HG02678 (cell line): ENCODE measurements at regions not wholly inside any gene's neighbourhood (a gene's known extent, or its start where the extent isn't known, plus 50 kb on each side); places are given as distances from the start of the nearest gene placed in this dataset.
"Not testable (repeated sequence)": the region's sequence is repeated elsewhere in the genome, so short reads cannot be mapped to it uniquely, and the experiment has no call there.

Experiments
- ATAC-seq: cut with Tn5 transposase; IDR thresholded peaks from one replicate; pipeline ENCODE4 v1.9.1; 2021; ENCODE audit warnings: mild to moderate bottlenecking, moderate library complexity; ENCODE audit not compliant: unreplicated experiment

GRCh38 chr6:105884426-105884825, 201.7 kb upstream of the PRDM1 start:
- no peak for ATAC-seq

- ATAC-seq = no peak
Measured at GRCh38 chr6:105884011-105884410, 202.1 kb upstream of the PRDM1 start.

DNA sequence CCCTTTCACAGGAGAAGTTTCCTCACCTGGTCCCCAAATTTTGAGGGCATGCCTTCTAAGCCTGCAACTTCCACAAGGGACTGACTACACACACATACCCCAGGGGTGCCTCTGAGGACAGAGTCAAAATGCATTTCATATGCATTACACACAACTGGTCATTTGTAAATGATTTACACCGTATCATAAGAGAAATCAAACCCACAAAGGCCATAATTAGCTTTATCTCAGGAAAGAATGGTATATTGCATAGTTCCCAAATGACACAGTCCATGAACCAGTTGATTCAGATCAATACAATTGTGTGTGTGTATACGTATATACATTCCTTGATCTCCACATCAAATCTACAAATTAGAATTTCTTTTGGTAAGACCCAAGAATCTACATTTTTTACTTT, 203.3 kb upstream of the PRDM1 start:
- ATAC-seq = no peak

DNA sequence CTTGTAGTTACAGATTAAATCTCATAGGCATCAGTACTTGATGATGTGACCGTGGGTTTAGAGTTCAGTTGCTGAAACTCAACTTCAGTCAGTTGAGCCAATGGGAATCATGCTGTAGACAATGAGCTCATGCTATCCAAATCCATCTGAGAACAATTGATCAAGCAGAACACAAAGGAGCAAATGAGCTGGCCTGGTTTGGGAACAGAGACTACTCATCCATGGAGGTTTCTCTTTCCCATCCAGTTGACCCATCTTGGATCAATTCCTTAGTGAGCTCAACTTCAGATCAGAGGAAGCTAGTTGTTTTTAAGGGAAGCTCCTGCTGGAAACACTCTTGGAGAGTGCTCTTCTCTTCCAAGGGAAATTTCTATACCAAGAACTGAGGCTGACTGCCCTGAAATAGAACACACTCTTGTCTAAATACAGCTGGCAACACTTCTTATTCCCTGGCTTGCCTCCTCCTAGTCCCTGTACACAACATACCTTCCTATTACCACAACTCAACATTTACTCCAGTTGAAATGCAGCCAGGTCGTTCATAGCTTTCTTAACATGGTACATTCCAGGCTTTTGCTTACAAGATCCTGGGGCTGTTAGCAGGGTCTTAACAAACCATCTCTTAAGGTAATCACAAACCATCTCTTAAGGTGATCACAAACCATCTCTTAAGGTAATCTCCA, 203.9 kb upstream of the PRDM1 start:
- ATAC-seq = no peak

- ATAC-seq = no peak
Measured at GRCh38 chr6:105881608-105882007, 204.5 kb upstream of the PRDM1 start.

GRCh38 chr6:105880030-105880492, 206.1 kb upstream of the PRDM1 start:
- peak; percentile 52 for ATAC-seq

DNA sequence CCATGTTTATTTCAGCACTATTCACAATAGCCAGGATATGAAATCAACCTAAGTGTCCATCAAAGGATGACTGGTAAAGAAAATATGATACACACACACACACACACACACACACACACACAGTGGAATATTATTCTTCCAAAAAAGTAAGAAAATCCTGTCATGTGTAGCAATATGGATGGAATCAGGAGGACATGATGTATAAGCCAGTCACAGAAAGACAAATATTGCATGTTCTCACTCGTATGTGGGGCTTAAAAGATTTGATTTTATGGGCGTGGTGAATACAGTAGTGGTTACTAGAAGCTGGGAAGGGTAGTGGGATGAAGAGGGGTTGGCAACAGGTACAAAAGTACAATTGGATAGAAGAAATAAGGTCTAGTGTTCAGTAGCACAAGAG, 207.0 kb upstream of the PRDM1 start:
- ATAC-seq = no peak

DNA sequence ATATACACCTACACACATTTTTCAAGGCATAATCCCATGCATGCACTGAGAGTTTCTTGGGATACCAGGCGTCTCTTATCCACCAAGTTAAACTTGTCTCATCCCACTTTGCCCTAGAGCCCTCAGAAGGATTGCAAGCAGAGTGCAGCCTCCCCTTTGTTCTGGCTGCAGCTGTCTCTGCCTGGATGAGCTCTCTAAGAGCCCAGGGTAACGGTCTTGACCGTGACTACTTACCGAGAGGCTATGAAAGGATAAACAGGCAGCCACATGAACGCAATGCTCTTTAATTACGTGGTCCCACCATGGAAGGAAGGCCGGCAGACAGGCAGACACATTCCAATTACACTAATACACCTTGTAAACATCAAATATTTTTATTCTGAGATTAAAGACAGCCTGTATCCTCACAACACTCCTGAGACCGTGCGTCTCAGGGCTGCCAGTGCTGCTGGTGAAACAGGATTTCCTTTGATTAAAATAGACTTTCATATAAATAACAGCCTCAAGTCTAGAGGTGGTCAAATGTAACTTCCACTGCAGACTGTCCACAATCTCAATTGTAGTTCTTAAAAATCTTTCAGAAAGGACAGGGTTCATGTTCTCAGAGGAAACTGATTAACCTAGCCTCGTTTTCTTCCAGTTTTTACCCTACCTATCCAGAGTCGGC, 210.0 kb upstream of the PRDM1 start:
- no peak for ATAC-seq

DNA sequence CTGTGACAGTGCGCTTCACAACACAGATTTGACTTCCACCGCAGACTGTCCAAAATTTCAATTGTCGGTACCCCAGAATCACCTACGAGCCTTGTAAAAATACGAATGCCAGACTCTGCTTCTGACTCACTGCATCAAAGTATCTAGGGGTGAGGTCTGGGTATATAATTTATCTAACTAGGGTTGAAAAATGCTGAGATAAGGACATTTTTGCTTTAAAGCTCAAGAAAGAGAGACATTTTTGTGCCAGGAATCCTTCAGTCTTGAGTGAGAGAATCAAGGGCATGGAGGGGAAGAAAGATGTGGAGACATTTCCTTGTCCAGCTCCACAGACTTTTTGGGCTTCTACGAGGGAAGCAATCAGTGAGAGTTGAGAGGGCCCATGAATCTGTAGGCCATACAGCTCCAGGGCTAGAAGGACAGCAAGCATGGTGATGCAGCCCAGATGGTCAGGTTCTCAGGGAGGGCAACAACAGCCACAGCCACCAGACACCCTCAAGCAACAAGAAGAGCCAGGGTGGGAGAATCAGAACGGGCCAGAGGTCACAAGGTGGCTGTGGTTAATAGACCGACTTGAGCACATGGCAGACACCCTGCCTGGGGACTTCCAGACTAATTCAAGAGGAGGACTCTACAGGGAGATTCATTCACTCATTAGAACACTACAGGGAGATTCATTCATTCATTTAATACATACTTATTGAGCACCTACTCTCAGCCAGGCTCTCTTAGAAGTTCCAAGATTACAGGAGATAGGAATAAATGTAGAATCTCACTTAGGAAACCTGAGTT, 211.1 kb upstream of the PRDM1 start:
- ATAC-seq = no peak

DNA sequence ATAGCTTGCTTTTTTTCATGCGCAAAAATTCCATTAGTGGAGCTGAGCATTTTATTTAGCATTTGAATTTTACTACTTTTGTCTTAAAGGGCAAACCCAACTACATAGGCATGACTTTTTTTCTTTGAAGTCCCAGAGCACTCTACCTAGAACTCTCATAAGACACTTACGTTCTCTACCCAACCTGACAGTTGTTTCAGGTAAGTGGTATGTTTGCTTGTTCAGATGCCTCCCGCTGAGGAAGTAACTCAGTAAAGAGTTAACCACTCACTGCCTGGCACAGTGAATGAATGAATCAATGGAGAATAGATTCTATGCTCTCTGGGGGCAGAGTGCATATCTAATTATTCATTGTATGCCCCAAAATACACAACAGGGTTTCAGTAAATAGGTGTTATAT, 212.3 kb upstream of the PRDM1 start:
- no peak for ATAC-seq

- ATAC-seq = no peak
Measured at GRCh38 chr6:105873211-105873704, 212.9 kb upstream of the PRDM1 start.

DNA sequence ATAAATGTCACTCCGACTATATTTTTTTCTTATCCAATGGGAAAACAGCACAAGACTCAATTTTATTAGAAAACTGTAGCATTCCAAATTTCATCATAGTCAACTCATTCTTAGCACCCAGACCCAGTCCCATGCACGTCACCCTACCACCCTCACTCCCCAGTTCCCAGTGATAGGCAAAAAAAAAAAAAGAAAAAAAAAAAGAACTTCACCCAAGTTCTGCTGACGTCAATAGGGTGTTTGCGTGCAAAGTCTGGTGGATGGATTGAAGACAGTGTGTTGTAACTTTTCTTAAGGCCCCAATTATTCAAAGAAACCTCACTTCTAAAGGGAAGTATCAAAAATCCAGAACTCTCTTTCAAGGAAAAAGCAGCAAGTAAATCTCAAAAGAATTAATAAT, 213.9 kb upstream of the PRDM1 start:
- no peak for ATAC-seq

- no peak for ATAC-seq
Measured at GRCh38 chr6:105871542-105871941, 214.6 kb upstream of the PRDM1 start.

DNA sequence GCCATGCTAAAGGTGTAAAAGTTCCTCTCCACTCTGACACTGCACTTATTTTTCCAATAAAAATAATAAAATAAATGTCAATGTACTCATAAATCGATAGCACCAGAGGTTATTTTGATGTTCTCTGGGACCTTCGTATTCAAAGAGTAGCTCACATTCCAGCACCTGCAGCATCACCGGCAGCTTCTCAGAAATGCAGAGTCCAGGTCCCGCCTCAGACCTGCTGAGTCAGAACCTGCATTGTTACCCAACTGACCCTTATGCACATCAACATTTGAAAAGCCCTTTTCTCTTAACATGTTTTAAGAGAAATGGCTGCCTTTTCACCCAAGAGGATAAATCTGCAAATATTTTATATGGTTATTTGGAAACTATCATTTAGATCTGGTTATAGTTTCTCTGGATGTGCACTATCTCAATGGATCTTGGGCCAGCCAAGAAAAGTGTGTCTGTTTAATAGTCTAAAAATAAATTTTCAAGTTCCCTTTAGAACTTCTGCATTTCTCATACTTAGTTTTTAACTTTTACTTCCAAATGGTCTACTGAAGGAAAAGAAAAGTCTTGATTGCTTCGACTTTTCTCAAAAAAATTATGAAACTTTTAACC, 216.2 kb upstream of the PRDM1 start:
- ATAC-seq = no peak

- no peak for ATAC-seq
Measured at GRCh38 chr6:105868823-105869460, 217.2 kb upstream of the PRDM1 start.

- ATAC-seq = no peak
Measured at GRCh38 chr6:105867821-105868220, 218.3 kb upstream of the PRDM1 start.

GRCh38 chr6:105867277-105867676, 218.9 kb upstream of the PRDM1 start:
- ATAC-seq = no peak

DNA sequence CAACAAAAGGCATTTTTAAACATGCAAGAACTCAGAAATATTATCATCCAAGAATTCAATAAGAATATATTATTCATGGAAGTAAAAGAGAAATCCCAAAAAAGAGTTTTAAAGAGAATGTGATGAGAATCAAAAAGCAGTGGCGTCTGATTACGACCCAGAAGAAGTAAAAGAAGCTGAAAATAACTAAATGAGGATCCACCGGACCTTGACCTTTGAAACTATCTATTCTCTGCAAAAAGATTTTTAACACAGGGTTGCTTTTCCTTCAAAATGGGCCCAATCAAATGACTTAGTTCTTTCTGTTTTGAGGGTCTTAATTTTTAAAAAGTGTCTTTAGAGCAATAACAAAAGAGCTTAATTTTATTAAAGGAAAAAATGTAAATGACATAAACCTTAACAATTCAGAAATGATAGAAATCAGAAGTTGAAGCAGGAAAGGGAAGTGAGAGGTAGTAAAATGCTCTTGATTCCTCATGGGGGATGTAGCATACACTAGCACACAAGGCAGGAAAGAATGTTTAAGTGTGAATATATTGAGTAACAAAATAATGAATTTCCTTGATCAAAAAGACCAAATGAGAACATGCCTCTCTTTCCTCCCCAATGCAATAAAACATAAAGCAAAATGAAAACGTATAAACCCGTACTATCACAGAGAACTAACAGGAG, 223.1 kb upstream of the PRDM1 start:
- ATAC-seq = no peak

GRCh38 chr6:105860927-105861326, 225.2 kb upstream of the PRDM1 start:
- ATAC-seq = not testable (repeated sequence)

- ATAC-seq = no peak
Measured at GRCh38 chr6:105859457-105859856, 226.7 kb upstream of the PRDM1 start.
